Esophagus muscularis mucosa (tissue), 4 donors: ENCODE measurements at regions not wholly inside any gene's neighbourhood (a gene's known extent, or its start where the extent isn't known, plus 50 kb on each side); places are given as distances from the start of the nearest gene placed in this dataset.

Experiments used
- DNase-seq: peaks from one replicate; pipeline ENCODE4 v3.0.0-alpha.2; 2017; ENCODE audit errors: extremely low spot score
- H3K27ac ChIP-seq, 4 donors: fragments of 200-600 bp; sonication (generic); replicated peaks in 1 of 4; 1 replicate in 3 of 4; 2 replicates in 1 of 4; pipeline ENCODE4 v1.5.1; 2016 to 2019; ENCODE audit warnings: mild to moderate bottlenecking in 1 of 4
- H3K27me3 ChIP-seq, 4 donors: fragments of 200-600 bp; sonication (generic); one replicate each; pipeline versions ENCODE4 v1.5.1 to v1.6.0; 2016 to 2019
- H3K36me3 ChIP-seq, 4 donors: fragments of 200-600 bp; sonication (generic); one replicate each; pipeline ENCODE4 v1.5.1; 2016 to 2019
- H3K4me1 ChIP-seq, 4 donors: fragments of 200-600 bp; sonication (generic); one replicate each; pipeline ENCODE4 v1.5.1; 2016 to 2019
- H3K4me3 ChIP-seq, 4 donors: fragments of 200-600 bp; sonication (generic); 1 replicate in 2 of 4; 2 replicates in 2 of 4; pipeline ENCODE4 v1.5.1; 2016 to 2019; ENCODE audit warnings: mild to moderate bottlenecking in 4 of 4, moderate library complexity in 1 of 4
- H3K9me3 ChIP-seq, 4 donors: fragments of 200-600 bp; sonication (generic); 1 replicate in 3 of 4; 2 replicates in 1 of 4; pipeline ENCODE4 v1.5.1; 2016 to 2019
- CTCF ChIP-seq, 3 experiments: fragments of 200-600 bp in 2 of 3; fragments of 450-650 bp in 1 of 3; sonication (generic) in 2 of 3; IDR thresholded peaks; one replicate each; pipeline ENCODE4 v1.5.1; 2017 to 2019; ENCODE audit warnings: antibody characterized with exemption in 3 of 3, mild to moderate bottlenecking in 2 of 3, moderate library complexity in 1 of 3
- EP300 ChIP-seq: sonication (generic); formaldehyde crosslinking; IDR thresholded peaks from one replicate; pipeline ENCODE4 v1.6.1; 2017; ENCODE audit warnings: antibody characterized with exemption
- POLR2A ChIP-seq: fragments of 450-650 bp; IDR thresholded peaks from one replicate; pipeline ENCODE4 v1.6.1; 2017; ENCODE audit warnings: antibody characterized with exemption, moderate library complexity, mild to moderate bottlenecking, low read depth
- POLR2AphosphoS5 ChIP-seq, 2 donors: sonication (generic); formaldehyde crosslinking; IDR thresholded peaks; one replicate each; pipeline ENCODE4 v1.6.1; 2017; ENCODE audit warnings: antibody characterized with exemption in 2 of 2
- WGBS: methylation state at CpG from one replicate; pipeline ENCODE4 v1.1.5; 2018; 5-methylcytosine and 5-hydroxymethylcytosine counted together
- intact Hi-C: fragments of 100-400 bp; cut with DNase I; formaldehyde crosslinking; loops from one replicate; pipeline ENCODE4 v1.15.1; 2023

- intact Hi-C loops, result no loop called here
- Histone ChIP-seq H3K4me3 (no peak overlapping the region), H3K36me3 (no peaks in the 10 kb centered on the region), H3K9me3 (peaks cover 0 to 18% (median 4%) of the 10 kb centered on the region in 4 donors), H3K27me3 (no peaks in the 10 kb centered on the region), H3K27ac (no peak overlapping the region), H3K4me1 (no peaks in the 10 kb centered on the region)
- no peak for TF ChIP-seq POLR2AphosphoS5 (IDR thresholded peaks at IDR 0.05)
- no peak for TF ChIP-seq POLR2A
- no peak for TF ChIP-seq EP300
- no peak for TF ChIP-seq CTCF (IDR thresholded peaks at IDR 0.05)
- DNase-seq, result no peak
These were observed 212.9 kb upstream of the CNTNAP2 start for GRCh38 chr7:145903658-145904057.

GRCh38 chr7:145902123-145902522 lies 214.5 kb upstream of the CNTNAP2 start:
- H3K4me1 ChIP-seq, result no peaks in the 10 kb centered on the region
- TF ChIP-seq POLR2AphosphoS5 (IDR thresholded peaks at IDR 0.05), result no peak
- no peak for TF ChIP-seq EP300
- TF ChIP-seq CTCF (IDR thresholded peaks at IDR 0.05), result no peak
- TF ChIP-seq POLR2A, result no peak
- H3K27me3 ChIP-seq, result no peaks in the 10 kb centered on the region
- no peak for DNase-seq
- H3K36me3 ChIP-seq, result no peaks in the 10 kb centered on the region
- intact Hi-C loops, result no loop called here
- WGBS, result 43% methylated on average over 3 of the region's 3 CpGs
- no peak overlapping the region for H3K27ac ChIP-seq
- H3K9me3 ChIP-seq, result peaks cover 0 to 21% (median 4%) of the 10 kb centered on the region in 4 donors
- no peak overlapping the region for H3K4me3 ChIP-seq

- H3K27ac ChIP-seq, result no peak overlapping the region
- no peak for DNase-seq
- 80% methylated on average over 2 of the region's 2 CpGs for WGBS
- no peaks in the 10 kb centered on the region for H3K36me3 ChIP-seq
- peaks cover 0 to 23% (median 4%) of the 10 kb centered on the region in 4 donors for H3K9me3 ChIP-seq
- intact Hi-C loops, result no loop called here
- no peaks in the 10 kb centered on the region for H3K4me1 ChIP-seq
- H3K27me3 ChIP-seq, result no peaks in the 10 kb centered on the region
- TF ChIP-seq POLR2A (no peak), EP300 (no peak), CTCF (IDR thresholded peaks at IDR 0.05) (no peak), POLR2AphosphoS5 (IDR thresholded peaks at IDR 0.05) (no peak)
- H3K4me3 ChIP-seq, result no peak overlapping the region
These were observed 216.7 kb upstream of the CNTNAP2 start for GRCh38 chr7:145899938-145900337.

- Histone ChIP-seq H3K9me3 (peaks cover 0 to 4% (median 0%) of the 10 kb centered on the region in 4 donors), H3K27ac (no peak overlapping the region), H3K4me1 (no peaks in the 10 kb centered on the region), H3K27me3 (no peaks in the 10 kb centered on the region), H3K36me3 (no peaks in the 10 kb centered on the region), H3K4me3 (no peak overlapping the region)
- intact Hi-C loops, result no loop called here
- 91% methylated on average over 4 of the region's 4 CpGs for WGBS
- DNase-seq, result no peak
- TF ChIP-seq EP300, result no peak
- no peak for TF ChIP-seq POLR2AphosphoS5 (IDR thresholded peaks at IDR 0.05)
These were observed 222.6 kb upstream of the CNTNAP2 start for GRCh38 chr7:145893925-145894535.

- Histone ChIP-seq H3K4me3 (no peak overlapping the region), H3K9me3 (peaks cover 0 to 4% (median 0%) of the 10 kb centered on the region in 4 donors), H3K27me3 (no peaks in the 10 kb centered on the region), H3K36me3 (no peaks in the 10 kb centered on the region), H3K4me1 (no peaks in the 10 kb centered on the region), H3K27ac (no peak overlapping the region)
- whole genome bisulfite sequencing, result 68% methylated on average over 5 of the region's 5 CpGs
- intact Hi-C loops, result no loop called here
- TF ChIP-seq EP300 (no peak), POLR2AphosphoS5 (IDR thresholded peaks at IDR 0.05) (no peak), CTCF (IDR thresholded peaks at IDR 0.05) (no peak), POLR2A (no peak)
- DNase-seq, result no peak
These were observed 231.7 kb upstream of the CNTNAP2 start for GRCh38 chr7:145884716-145885514.
